ENCODE measurements at regions not wholly inside any gene's neighbourhood (a gene's known extent, or its start where the extent isn't known, plus 50 kb on each side); places are given as distances from the start of the nearest gene placed in this dataset.

- no peaks in the 10 kb centered on the region for H3K36me3 ChIP-seq (ENCODE audit: control insufficient read depth in 2 of 2, extremely low read depth in 1 of 2, insufficient read depth in 2 of 2, low read length in 2 of 2)
- no peak overlapping the region for H3K27ac ChIP-seq (ENCODE audit: control insufficient read depth, insufficient read depth, low read length)
- no peak overlapping the region for H3K4me2 ChIP-seq (ENCODE audit: control insufficient read depth, extremely low read depth, insufficient read depth, low read depth, low read length)
- DNase-seq (ENCODE audit: low read depth, low spot score), result no peak
- no peaks in the 10 kb centered on the region for H3K9me1 ChIP-seq (ENCODE audit: control insufficient read depth, extremely low read depth, insufficient read depth, low read length)
- no peak for FAIRE-seq
- no peak overlapping the region for H3K4me3 ChIP-seq (ENCODE audit: control insufficient read depth in 2 of 3, extremely low read depth in 1 of 3, insufficient read depth in 2 of 3, low read depth in 1 of 3, low read length in 3 of 3)
- peaks cover 8% of the 10 kb centered on the region for H3K27me3 ChIP-seq (ENCODE audit: control insufficient read depth, extremely low read depth, insufficient read depth, low read length)
- H3K9ac ChIP-seq (ENCODE audit: control insufficient read depth, extremely low read depth, insufficient read depth, low read length), result no peak overlapping the region
- dilution Hi-C loops (cut with MboI; ENCODE audit: extremely low pct_ligation_motif_present, low sequenced_read_pairs), result no loop called here
- H3K4me1 ChIP-seq (ENCODE audit: control insufficient read depth, extremely low read depth, insufficient read depth, low read length), result no peaks in the 10 kb centered on the region
- no peaks in the 10 kb centered on the region for H4K20me1 ChIP-seq (ENCODE audit: control insufficient read depth, extremely low read depth, insufficient read depth, low read length)
- TF ChIP-seq, protein P1, sequence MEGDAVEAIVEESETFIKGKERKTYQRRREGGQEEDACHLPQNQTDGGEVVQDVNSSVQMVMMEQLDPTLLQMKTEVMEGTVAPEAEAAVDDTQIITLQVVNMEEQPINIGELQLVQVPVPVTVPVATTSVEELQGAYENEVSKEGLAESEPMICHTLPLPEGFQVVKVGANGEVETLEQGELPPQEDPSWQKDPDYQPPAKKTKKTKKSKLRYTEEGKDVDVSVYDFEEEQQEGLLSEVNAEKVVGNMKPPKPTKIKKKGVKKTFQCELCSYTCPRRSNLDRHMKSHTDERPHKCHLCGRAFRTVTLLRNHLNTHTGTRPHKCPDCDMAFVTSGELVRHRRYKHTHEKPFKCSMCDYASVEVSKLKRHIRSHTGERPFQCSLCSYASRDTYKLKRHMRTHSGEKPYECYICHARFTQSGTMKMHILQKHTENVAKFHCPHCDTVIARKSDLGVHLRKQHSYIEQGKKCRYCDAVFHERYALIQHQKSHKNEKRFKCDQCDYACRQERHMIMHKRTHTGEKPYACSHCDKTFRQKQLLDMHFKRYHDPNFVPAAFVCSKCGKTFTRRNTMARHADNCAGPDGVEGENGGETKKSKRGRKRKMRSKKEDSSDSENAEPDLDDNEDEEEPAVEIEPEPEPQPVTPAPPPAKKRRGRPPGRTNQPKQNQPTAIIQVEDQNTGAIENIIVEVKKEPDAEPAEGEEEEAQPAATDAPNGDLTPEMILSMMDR (optimal IDR thresholded peaks at IDR 0.05 in 1 of 3, IDR thresholded peaks at IDR 0.05 in 1 of 3, conservative IDR thresholded peaks at IDR 0.05 in 1 of 3; ENCODE audit: extremely low read depth in 1 of 3, insufficient read depth in 2 of 3, low read length in 3 of 3), result no peak
- no peak for TF ChIP-seq EZH2 (IDR thresholded peaks at IDR 0.05; ENCODE audit: low read length)
- no peaks in the 10 kb centered on the region for H3K9me3 ChIP-seq (ENCODE audit: control insufficient read depth, low read depth, low read length)
- H3K79me2 ChIP-seq (ENCODE audit: control insufficient read depth, insufficient read depth, low read length), result no peaks in the 10 kb centered on the region
- H2AFZ ChIP-seq (ENCODE audit: control insufficient read depth, low read length), result no peak overlapping the region
Observed at GRCh38 chr16:86344586-86344871, 165.8 kb upstream of the FOXF1 start.

DNA sequence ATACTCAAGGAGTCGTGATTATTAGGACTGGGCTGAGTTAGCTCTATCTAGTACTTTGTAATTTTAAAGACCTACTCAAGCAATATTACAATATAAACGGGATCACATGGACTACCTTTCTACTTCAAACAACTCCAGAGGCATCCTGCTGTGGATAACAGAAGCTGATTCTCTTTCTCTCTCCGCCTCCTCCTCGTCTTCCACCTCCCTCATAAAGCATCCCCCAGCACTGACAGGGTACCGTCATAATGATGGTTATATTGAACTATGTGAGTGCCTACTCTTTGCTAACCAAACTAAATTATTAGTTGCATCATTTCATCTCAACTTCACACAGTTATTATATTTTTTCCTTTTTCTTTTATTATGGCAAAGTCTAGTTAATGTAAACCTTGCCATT lies 165.4 kb upstream of the FOXF1 start:
- no peak overlapping the region for H3K27ac ChIP-seq (ENCODE audit: control insufficient read depth, insufficient read depth, low read length)
- FAIRE-seq, result no peak

More for the DNA sequence above, 165.4 kb upstream of the FOXF1 start:
- H3K79me2 ChIP-seq (ENCODE audit: control insufficient read depth, insufficient read depth, low read length), result no peaks in the 10 kb centered on the region
- no peak overlapping the region for H2AFZ ChIP-seq (ENCODE audit: control insufficient read depth, low read length)
- H3K9ac ChIP-seq (ENCODE audit: control insufficient read depth, extremely low read depth, insufficient read depth, low read length), result no peak overlapping the region
- peaks cover 8% of the 10 kb centered on the region for H3K27me3 ChIP-seq (ENCODE audit: control insufficient read depth, extremely low read depth, insufficient read depth, low read length)
- H3K9me1 ChIP-seq (ENCODE audit: control insufficient read depth, extremely low read depth, insufficient read depth, low read length), result no peaks in the 10 kb centered on the region
- no peaks in the 10 kb centered on the region for H3K36me3 ChIP-seq (ENCODE audit: control insufficient read depth in 2 of 2, extremely low read depth in 1 of 2, insufficient read depth in 2 of 2, low read length in 2 of 2)
- no peak for DNase-seq (ENCODE audit: low read depth, low spot score)
- H3K9me3 ChIP-seq (ENCODE audit: control insufficient read depth, low read depth, low read length), result no peaks in the 10 kb centered on the region
- no peak overlapping the region for H3K4me3 ChIP-seq (ENCODE audit: control insufficient read depth in 2 of 3, extremely low read depth in 1 of 3, insufficient read depth in 2 of 3, low read depth in 1 of 3, low read length in 3 of 3)
- H3K4me2 ChIP-seq (ENCODE audit: control insufficient read depth, extremely low read depth, insufficient read depth, low read depth, low read length), result no peak overlapping the region
- H3K4me1 ChIP-seq (ENCODE audit: control insufficient read depth, extremely low read depth, insufficient read depth, low read length), result no peaks in the 10 kb centered on the region
- H4K20me1 ChIP-seq (ENCODE audit: control insufficient read depth, extremely low read depth, insufficient read depth, low read length), result no peaks in the 10 kb centered on the region
- no peak for TF ChIP-seq EZH2 (IDR thresholded peaks at IDR 0.05; ENCODE audit: low read length)
- TF ChIP-seq, protein P1 (optimal IDR thresholded peaks at IDR 0.05 in 1 of 3, IDR thresholded peaks at IDR 0.05 in 1 of 3, conservative IDR thresholded peaks at IDR 0.05 in 1 of 3; ENCODE audit: extremely low read depth in 1 of 3, insufficient read depth in 2 of 3, low read length in 3 of 3), result no peak
- dilution Hi-C loops (cut with MboI; ENCODE audit: extremely low pct_ligation_motif_present, low sequenced_read_pairs), result no loop called here

Measured in keratinocyte (primary cell).